Endothelial cell of umbilical vein (primary cell): ENCODE measurements at regions not wholly inside any gene's neighbourhood (a gene's known extent, or its start where the extent isn't known, plus 50 kb on each side); places are given as distances from the start of the nearest gene placed in this dataset.

Experiments
- BruUV-seq: library from RNA; stranded (reverse); fragments of 400-500 nt; replicated peaks from 2 replicates; lab custom pipeline; 2021; lab: Mats Ljungman, UMichigan
- CTCF ChIA-PET: fragments of 300-600, 350-600 bp; sonication (Branson Sonifier 250); formaldehyde crosslinking; loops from one replicate; lab custom pipeline; 2021; ENCODE audit warnings: antibody characterized with exemption, inconsistent platforms; lab: Charles Lee
- POLR2A ChIA-PET: fragments of 300-600, 350-600 bp; sonication (Branson Sonifier 250); formaldehyde crosslinking; loops from one replicate; lab custom pipeline; 2021; ENCODE audit warnings: antibody characterized with exemption, inconsistent platforms; lab: Charles Lee
- DNase-seq: peaks from one replicate; pipeline ENCODE4 v3.0.0-alpha.2; 2011; ENCODE audit warnings: low read depth, low spot score
- FAIRE-seq: peaks from 2 replicates; lab custom pipeline; 2011; peaks lifted over from hg19 to GRCh38; lab: Jason Lieb, UNC
- H2AFZ ChIP-seq: 2 replicates; pipeline ENCODE4 v1.6.0; 2012; ENCODE audit warnings: low read depth, low read length, control low read depth, inconsistent platforms
- H3K27ac ChIP-seq: 2 replicates; pipeline ENCODE4 v1.5.1; 2011; ENCODE audit warnings: low read depth, mild to moderate bottlenecking, control low read depth, low read length, moderate library complexity; ENCODE audit not compliant: insufficient read depth
- H3K27me3 ChIP-seq, 2 experiments: 2 replicates each; pipeline versions ENCODE4 v1.6.0 to v1.6.1; 2011; ENCODE audit warnings: low read length in 2 of 2, mixed read lengths in 1 of 2; ENCODE audit not compliant: control insufficient read depth in 2 of 2, insufficient read depth in 2 of 2
- H3K36me3 ChIP-seq, 2 experiments: 2 replicates in 1 of 2; 3 replicates in 1 of 2; pipeline ENCODE4 v1.5.1; 2011; ENCODE audit warnings: low read length in 2 of 2, mild to moderate bottlenecking in 1 of 2, moderate library complexity in 1 of 2; ENCODE audit not compliant: control insufficient read depth in 2 of 2, insufficient read depth in 2 of 2; ENCODE audit errors: extremely low read depth in 1 of 2
- H3K4me1 ChIP-seq: 3 replicates; pipeline ENCODE4 v1.5.1; 2011; ENCODE audit warnings: mild to moderate bottlenecking, low read length; ENCODE audit not compliant: control insufficient read depth, insufficient read depth; ENCODE audit errors: extremely low read depth
- H3K4me2 ChIP-seq: 2 replicates; pipeline ENCODE4 v1.6.1; 2011; ENCODE audit warnings: low read length, control low read depth, mixed read lengths; ENCODE audit not compliant: insufficient read depth
- H3K4me3 ChIP-seq, 3 experiments: fragments of 200-600 bp in 1 of 3; sonication (generic), shearing (Covaris generic) in 1 of 3; replicated peaks in 1 of 3; 2 replicates each; pipeline ENCODE4 v1.5.1; 2011 to 2016; ENCODE audit warnings: control low read depth in 3 of 3, low read length in 3 of 3, mild to moderate bottlenecking in 2 of 3, inconsistent platforms in 1 of 3, low read depth in 1 of 3, moderate library complexity in 1 of 3; ENCODE audit not compliant: insufficient read depth in 1 of 3
- H3K79me2 ChIP-seq: 2 replicates; pipeline ENCODE4 v1.6.0; 2012; ENCODE audit warnings: low read length, inconsistent platforms; ENCODE audit not compliant: control insufficient read depth, insufficient read depth
- H3K9ac ChIP-seq: replicated peaks from 2 replicates; pipeline ENCODE3; 2011; ENCODE audit warnings: low read length, control low read depth; ENCODE audit not compliant: insufficient read depth; ENCODE audit errors: extremely low read depth
- H3K9me1 ChIP-seq: replicated peaks from 3 replicates; pipeline ENCODE4 v1.6.0; 2011; ENCODE audit warnings: mild to moderate bottlenecking, low read length; ENCODE audit not compliant: control insufficient read depth, insufficient read depth; ENCODE audit errors: extremely low read depth
- H3K9me3 ChIP-seq: replicated peaks from 2 replicates; pipeline ENCODE4 v1.5.1; 2012; ENCODE audit warnings: low read length, inconsistent platforms; ENCODE audit not compliant: control insufficient read depth, insufficient read depth
- H4K20me1 ChIP-seq: replicated peaks from 2 replicates; pipeline ENCODE3; 2011; ENCODE audit warnings: mild to moderate bottlenecking, low read length; ENCODE audit not compliant: control insufficient read depth, insufficient read depth; ENCODE audit errors: extremely low read depth
- EZH2 ChIP-seq: IDR thresholded peaks from 2 replicates; pipeline ENCODE4 v1.6.1; 2012; ENCODE audit warnings: borderline replicate concordance, low read depth, mild to moderate bottlenecking, moderate library complexity, low read length, inconsistent platforms; ENCODE audit not compliant: severe bottlenecking
- FOS ChIP-seq: IDR thresholded peaks from 2 replicates; pipeline ENCODE4 v1.6.1; 2011; ENCODE audit warnings: mild to moderate bottlenecking, low read length, moderate library complexity, borderline replicate concordance; ENCODE audit not compliant: insufficient read depth
- GATA2 ChIP-seq: IDR thresholded peaks from 2 replicates; pipeline ENCODE4 v1.7.0; 2011; ENCODE audit warnings: low read depth, mild to moderate bottlenecking, moderate library complexity, mixed read lengths, low read length; ENCODE audit not compliant: insufficient read length, insufficient read depth
- JUN ChIP-seq: IDR thresholded peaks from 2 replicates; pipeline ENCODE4 v1.6.1; 2011; ENCODE audit warnings: borderline replicate concordance, low read depth; ENCODE audit not compliant: insufficient read length, insufficient read depth
- MAX ChIP-seq: IDR thresholded peaks from 2 replicates; pipeline ENCODE4 v1.6.1; 2011; ENCODE audit not compliant: insufficient read depth, insufficient read length
- MYC ChIP-seq: IDR thresholded peaks from one replicate; pipeline ENCODE4 v1.6.1; 2011; ENCODE audit warnings: mild to moderate bottlenecking, low read depth, low read length
- POLR2A ChIP-seq: IDR thresholded peaks from 2 replicates; pipeline ENCODE4 v1.6.1; 2012; ENCODE audit warnings: low read depth, mild to moderate bottlenecking, control low read depth, low read length
- POLR2AphosphoS5 ChIP-seq: IDR thresholded peaks from 2 replicates; pipeline ENCODE4 v1.6.1; 2012; ENCODE audit warnings: low read depth, mild to moderate bottlenecking, control low read depth, low read length, moderate library complexity; ENCODE audit not compliant: insufficient read depth
- dilution Hi-C: fragments of 300-500 bp; cut with MboI; formaldehyde crosslinking; loops from one replicate; pipeline ENCODE4 v1.15.0; 2019; ENCODE audit warnings: low sequenced_read_pairs; ENCODE audit not compliant: extremely low pct_ligation_motif_present
- intact Hi-C: fragments of 100-400 bp; cut with micrococcal nuclease; formaldehyde crosslinking; loops from one replicate; pipeline ENCODE4 v1.10.0; 2022

DNA sequence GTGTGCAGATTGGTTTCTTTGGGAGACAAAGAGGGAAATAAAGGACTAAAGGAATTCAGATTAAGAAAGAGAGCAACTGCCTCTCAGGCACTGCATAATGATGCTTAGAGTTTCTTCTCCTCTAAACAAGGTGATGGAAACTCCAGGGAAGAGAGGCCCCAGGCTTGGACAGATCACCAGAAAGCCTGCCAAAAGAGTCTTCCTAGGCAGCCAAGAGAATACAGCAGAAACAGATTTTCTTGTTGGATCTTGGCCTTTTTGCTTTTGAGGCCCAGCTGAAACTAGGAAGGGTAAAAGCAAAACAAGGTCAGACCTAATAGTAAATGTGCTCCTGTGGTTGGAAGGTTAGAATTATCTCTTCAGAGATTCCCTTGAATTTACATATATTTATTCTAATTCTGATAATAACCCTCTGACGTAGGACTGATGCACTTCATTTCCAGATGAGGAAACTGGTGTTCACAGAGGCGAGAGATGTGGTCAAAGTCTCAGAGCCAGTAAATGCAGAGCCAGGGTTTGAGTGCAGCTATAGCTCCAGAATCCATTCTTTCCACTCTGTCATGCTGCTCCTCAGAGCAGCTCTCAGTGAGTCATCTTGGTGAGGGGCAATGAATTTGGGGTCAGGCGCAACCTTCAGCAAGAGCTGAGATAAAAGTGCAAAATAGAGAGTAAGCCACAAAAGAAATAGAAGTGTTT, 142.3 kb upstream of the FBXO11 start:
- Histone ChIP-seq H3K4me1 (no peaks in the 10 kb centered on the region), H4K20me1 (no peaks in the 10 kb centered on the region), H2AFZ (no peak overlapping the region), H3K9me3 (no peaks in the 10 kb centered on the region), H3K4me3 (no peak overlapping the region), H3K9ac (no peak overlapping the region), H3K9me1 (no peaks in the 10 kb centered on the region), H3K79me2 (no peaks in the 10 kb centered on the region), H3K27ac (no peak overlapping the region), H3K4me2 (no peak overlapping the region), H3K36me3 (no peaks in the 10 kb centered on the region), H3K27me3 (peaks cover 0 to 2% of the 10 kb centered on the region in 2 experiments)
- intact Hi-C loops (no loop called here), dilution Hi-C loops (no loop called here)
- ChIA-PET POLR2A (no interaction called here), CTCF (interaction anchor here (1.1 kb wide), 1 partner anchor 32 kb away, joined by 4 read pairs; no protein-coding TSS in a partner anchor)
- TF ChIP-seq MAX: no peak
- no peak for TF ChIP-seq POLR2A
- TF ChIP-seq JUN: no peak
- no peak for TF ChIP-seq FOS
- no peak for TF ChIP-seq POLR2AphosphoS5
- DNase-seq: no peak
- FAIRE-seq: no peak
- no TSS peak for BruUV-seq

- Histone ChIP-seq H3K79me2 (no peaks in the 10 kb centered on the region), H3K9ac (no peak overlapping the region), H3K36me3 (no peaks in the 10 kb centered on the region), H4K20me1 (no peaks in the 10 kb centered on the region), H3K4me1 (no peaks in the 10 kb centered on the region), H3K27ac (no peak overlapping the region), H3K4me3 (no peak overlapping the region), H3K9me3 (no peaks in the 10 kb centered on the region), H3K9me1 (no peaks in the 10 kb centered on the region), H2AFZ (no peak overlapping the region), H3K4me2 (no peak overlapping the region), H3K27me3 (peaks cover 0 to 2% of the 10 kb centered on the region in 2 experiments)
- FAIRE-seq: no peak
- TF ChIP-seq GATA2 (no peak), EZH2 (no peak), FOS (no peak), POLR2AphosphoS5 (no peak), MYC (no peak)
- POLR2A ChIA-PET: interaction anchor here (0.6 kb wide), 1 partner anchor 1083 kb away, joined by 3 read pairs; no protein-coding TSS in a partner anchor
- no TSS peak for BruUV-seq
- CTCF ChIA-PET: interaction anchor here (1.1 kb wide), 1 partner anchor 31 kb away, joined by 4 read pairs; no protein-coding TSS in a partner anchor
- intact Hi-C loops: no loop called here
- DNase-seq: no peak
- dilution Hi-C loops: no loop called here
Observed at GRCh38 chr2:48049371-48049770, 143.1 kb upstream of the FBXO11 start.
